ENCODE measurements at regions not wholly inside any gene's neighbourhood (a gene's known extent, or its start where the extent isn't known, plus 50 kb on each side); places are given as distances from the start of the nearest gene placed in this dataset.

- TF ChIP-seq POLR2A (IDR thresholded peaks at IDR 0.05; ENCODE audit: low read depth, low read length), result no peak
- TF ChIP-seq TAF1 (IDR thresholded peaks at IDR 0.05; ENCODE audit: low read depth, low read length), result no peak
- no peak for TF ChIP-seq PAX5 (IDR thresholded peaks at IDR 0.05; ENCODE audit: insufficient read depth, low read length, severe bottlenecking)
- no peak for TF ChIP-seq POLR2AphosphoS5 (IDR thresholded peaks at IDR 0.05; ENCODE audit: low read depth, low read length)
- no peak for TF ChIP-seq SPI1 (IDR thresholded peaks at IDR 0.05; ENCODE audit: low read depth, low read length)
- no peak for DNase-seq (ENCODE audit: insufficient read length, low spot score)
- no peak for FAIRE-seq
Measured at GRCh38 chr1:87669674-87670073, 341.0 kb downstream of the LMO4 start.

- FAIRE-seq, result no peak
- no peak for DNase-seq (ENCODE audit: insufficient read length, low spot score)
- TF ChIP-seq TAF1 (IDR thresholded peaks at IDR 0.05; ENCODE audit: low read depth, low read length), result no peak
- no peak for TF ChIP-seq POLR2AphosphoS5 (IDR thresholded peaks at IDR 0.05; ENCODE audit: low read depth, low read length)
- TF ChIP-seq SPI1 (IDR thresholded peaks at IDR 0.05; ENCODE audit: low read depth, low read length), result no peak
- TF ChIP-seq PAX5 (IDR thresholded peaks at IDR 0.05; ENCODE audit: insufficient read depth, low read length, severe bottlenecking), result no peak
- TF ChIP-seq POU2F2 (IDR thresholded peaks at IDR 0.05; ENCODE audit: low read depth, low read length), result no peak
- no peak for TF ChIP-seq POLR2A (IDR thresholded peaks at IDR 0.05; ENCODE audit: low read depth, low read length)
Measured at GRCh38 chr1:87673309-87673708, 344.6 kb downstream of the LMO4 start.

DNA sequence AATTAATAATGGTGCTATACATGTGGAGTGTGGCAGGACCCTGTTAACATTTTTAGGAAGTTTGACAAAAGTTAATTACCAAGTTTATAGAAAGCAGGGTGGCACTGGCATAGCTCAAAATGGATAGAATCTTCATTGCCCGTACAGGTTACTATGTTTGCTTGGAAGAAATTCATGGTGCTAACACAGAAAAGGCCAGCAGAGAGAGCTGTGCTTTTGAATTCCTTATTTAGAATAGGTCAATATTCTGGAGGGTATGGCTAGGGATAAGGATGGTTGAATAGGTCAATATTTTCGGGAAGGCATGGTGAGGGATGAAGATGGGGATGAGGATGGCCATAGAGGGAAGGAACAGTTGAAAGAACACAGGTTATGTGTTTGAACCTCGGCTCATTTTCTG is 345.1 kb downstream of the LMO4 start:
- no peak for FAIRE-seq
- TF ChIP-seq POLR2A (IDR thresholded peaks at IDR 0.05; ENCODE audit: low read depth, low read length), result no peak
- TF ChIP-seq POLR2AphosphoS5 (IDR thresholded peaks at IDR 0.05; ENCODE audit: low read depth, low read length), result no peak
- no peak for TF ChIP-seq TAF1 (IDR thresholded peaks at IDR 0.05; ENCODE audit: low read depth, low read length)
- TF ChIP-seq POU2F2 (IDR thresholded peaks at IDR 0.05; ENCODE audit: low read depth, low read length), result no peak
- TF ChIP-seq SPI1 (IDR thresholded peaks at IDR 0.05; ENCODE audit: low read depth, low read length), result no peak
- no peak for TF ChIP-seq PAX5 (IDR thresholded peaks at IDR 0.05; ENCODE audit: insufficient read depth, low read length, severe bottlenecking)
- DNase-seq (ENCODE audit: insufficient read length, low spot score), result no peak

DNA sequence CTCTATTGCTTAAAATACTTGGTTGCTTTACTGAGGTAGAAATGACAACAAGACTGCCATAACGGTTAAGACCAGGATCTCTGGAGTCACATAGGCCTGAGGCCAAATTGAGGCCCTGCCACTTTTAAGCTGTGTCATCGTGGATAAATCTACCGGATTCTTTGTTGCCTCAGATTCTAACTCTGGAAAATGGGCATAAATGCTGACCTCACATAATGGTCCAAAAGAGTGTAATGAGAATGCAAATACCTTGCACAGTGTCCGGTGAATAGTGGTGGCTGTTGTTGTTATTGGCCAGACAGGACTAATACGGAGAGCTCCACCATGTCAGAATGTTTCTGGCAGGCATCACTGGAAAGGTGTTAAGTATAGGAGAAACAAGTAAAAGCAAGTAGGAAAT is 346.1 kb downstream of the LMO4 start:
- no peak for DNase-seq (ENCODE audit: insufficient read length, low spot score)
- TF ChIP-seq POU2F2 (IDR thresholded peaks at IDR 0.05; ENCODE audit: low read depth, low read length) (no peak), POLR2A (IDR thresholded peaks at IDR 0.05; ENCODE audit: low read depth, low read length) (no peak), PAX5 (IDR thresholded peaks at IDR 0.05; ENCODE audit: insufficient read depth, low read length, severe bottlenecking) (no peak), TAF1 (IDR thresholded peaks at IDR 0.05; ENCODE audit: low read depth, low read length) (no peak), SPI1 (IDR thresholded peaks at IDR 0.05; ENCODE audit: low read depth, low read length) (no peak), POLR2AphosphoS5 (IDR thresholded peaks at IDR 0.05; ENCODE audit: low read depth, low read length) (no peak)
- no peak for FAIRE-seq

GRCh38 chr1:87678266-87678665 is 349.6 kb downstream of the LMO4 start:
- no peak for DNase-seq (ENCODE audit: insufficient read length, low spot score)
- TF ChIP-seq TAF1 (IDR thresholded peaks at IDR 0.05; ENCODE audit: low read depth, low read length), result no peak
- no peak for TF ChIP-seq PAX5 (IDR thresholded peaks at IDR 0.05; ENCODE audit: insufficient read depth, low read length, severe bottlenecking)
- no peak for FAIRE-seq

DNA sequence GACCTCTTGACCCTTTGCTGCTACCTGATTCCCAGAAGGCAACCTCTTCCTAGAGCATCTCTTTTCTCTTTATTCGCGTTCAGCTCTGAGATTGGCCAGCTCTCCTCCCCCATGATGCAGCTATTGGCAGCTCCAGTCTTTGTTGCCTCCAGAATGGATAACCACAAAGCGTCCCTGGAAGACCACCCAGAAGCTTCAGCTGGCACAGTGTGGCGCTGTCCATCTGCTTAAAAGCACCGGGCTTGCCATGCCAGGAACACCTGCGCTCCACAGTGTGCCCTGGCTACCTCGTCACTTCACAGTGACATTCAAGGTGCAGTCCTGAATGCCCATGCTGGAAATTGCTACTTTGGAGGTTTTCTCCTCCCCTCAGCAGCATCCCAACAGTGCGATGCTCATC is 353.9 kb downstream of the LMO4 start:
- DNase-seq (ENCODE audit: insufficient read length, low spot score) (no peak), FAIRE-seq (no peak)
- no peak for TF ChIP-seq PAX5 (IDR thresholded peaks at IDR 0.05; ENCODE audit: insufficient read depth, low read length, severe bottlenecking)
- no peak for TF ChIP-seq SPI1 (IDR thresholded peaks at IDR 0.05; ENCODE audit: low read depth, low read length)
- TF ChIP-seq TAF1 (IDR thresholded peaks at IDR 0.05; ENCODE audit: low read depth, low read length), result no peak
- no peak for TF ChIP-seq POU2F2 (IDR thresholded peaks at IDR 0.05; ENCODE audit: low read depth, low read length)
- no peak for TF ChIP-seq POLR2AphosphoS5 (IDR thresholded peaks at IDR 0.05; ENCODE audit: low read depth, low read length)
- no peak for TF ChIP-seq POLR2A (IDR thresholded peaks at IDR 0.05; ENCODE audit: low read depth, low read length)

DNA sequence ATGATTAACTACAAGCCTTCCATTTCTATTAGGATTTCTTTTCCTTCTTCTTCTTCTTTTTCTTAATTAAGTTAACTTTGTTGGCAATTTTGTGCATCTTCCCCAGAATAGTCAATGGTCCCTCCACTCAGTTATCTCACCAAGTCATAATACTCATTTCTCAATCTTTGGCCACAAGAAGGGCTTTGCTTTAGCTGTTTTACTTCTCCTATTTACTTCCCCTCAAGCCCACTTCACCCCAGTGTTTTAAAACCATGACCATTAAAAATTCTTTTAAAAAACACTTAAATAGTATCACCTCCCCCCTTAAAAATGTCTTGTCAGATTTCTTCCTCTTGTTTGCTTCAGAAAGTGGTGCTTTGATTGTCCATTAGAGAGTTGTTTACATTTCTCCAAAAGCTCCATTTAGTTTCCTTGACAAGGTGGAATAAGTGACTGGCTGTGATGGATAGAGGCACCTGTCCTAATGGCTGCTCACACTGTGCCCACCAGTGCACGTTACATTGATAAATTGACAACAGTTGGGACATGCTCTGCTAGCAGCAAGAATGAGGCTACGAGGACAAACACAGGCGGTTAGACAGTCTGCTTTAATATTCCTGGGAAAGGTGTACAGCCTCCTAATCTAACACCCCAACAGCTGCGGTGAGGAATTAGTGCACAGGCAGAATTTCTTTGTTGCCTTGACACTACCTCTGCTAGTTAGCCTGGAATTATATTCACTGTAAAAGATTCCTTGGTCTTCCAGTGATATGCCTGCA is 354.7 kb downstream of the LMO4 start:
- FAIRE-seq (no peak), DNase-seq (ENCODE audit: insufficient read length, low spot score) (no peak)
- TF ChIP-seq PAX5 (IDR thresholded peaks at IDR 0.05; ENCODE audit: insufficient read depth, low read length, severe bottlenecking), result no peak

DNA sequence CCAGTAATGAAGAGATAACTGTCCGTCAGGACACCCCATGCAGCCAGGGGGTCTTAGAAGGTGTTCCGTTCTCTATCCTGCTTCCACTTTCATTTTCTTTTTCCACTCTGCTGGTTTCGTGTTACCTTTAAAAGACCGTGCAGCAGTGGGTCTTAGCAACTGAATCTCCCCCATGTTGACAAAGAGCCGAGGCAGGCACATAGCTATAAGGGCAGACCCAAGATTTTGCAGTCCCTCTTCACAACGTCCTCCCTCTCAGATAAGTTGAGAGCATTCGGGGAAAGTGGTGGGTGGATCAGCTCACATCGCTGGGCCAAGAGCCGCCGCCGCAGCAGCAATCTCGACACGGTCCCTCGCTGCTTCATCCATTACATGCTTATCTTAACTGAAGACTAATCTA is 355.5 kb downstream of the LMO4 start:
- DNase-seq (ENCODE audit: insufficient read length, low spot score), result no peak
- no peak for FAIRE-seq
- TF ChIP-seq PAX5 (IDR thresholded peaks at IDR 0.05; ENCODE audit: insufficient read depth, low read length, severe bottlenecking) (no peak), POU2F2 (IDR thresholded peaks at IDR 0.05; ENCODE audit: low read depth, low read length) (no peak), POLR2AphosphoS5 (IDR thresholded peaks at IDR 0.05; ENCODE audit: low read depth, low read length) (no peak), SPI1 (IDR thresholded peaks at IDR 0.05; ENCODE audit: low read depth, low read length) (no peak), TAF1 (IDR thresholded peaks at IDR 0.05; ENCODE audit: low read depth, low read length) (no peak), POLR2A (IDR thresholded peaks at IDR 0.05; ENCODE audit: low read depth, low read length) (no peak)

DNA sequence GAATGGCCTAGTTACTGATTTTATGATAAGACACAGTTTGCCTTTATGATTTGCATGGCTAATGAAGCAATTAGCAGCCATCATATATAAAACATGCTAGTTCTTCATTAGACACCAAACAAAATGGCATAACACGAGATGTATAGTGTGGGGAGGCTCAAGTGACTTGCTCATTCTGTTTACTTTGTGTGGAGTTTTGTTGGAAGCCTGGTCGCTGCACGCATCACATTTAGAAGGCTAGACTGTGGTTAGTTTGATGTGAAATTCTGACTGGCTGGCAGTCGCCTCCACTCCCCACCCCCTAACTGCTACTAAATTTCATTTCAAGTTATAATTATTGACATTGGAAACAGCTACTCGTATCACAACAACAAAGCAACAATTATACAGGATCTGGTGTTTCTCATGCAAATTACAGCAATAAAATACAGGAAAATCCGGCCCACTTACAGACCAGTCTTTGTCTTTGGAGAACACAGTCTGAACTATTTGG is 356.1 kb downstream of the LMO4 start:
- FAIRE-seq (no peak), DNase-seq (ENCODE audit: insufficient read length, low spot score) (no peak)
- TF ChIP-seq POU2F2 (IDR thresholded peaks at IDR 0.05; ENCODE audit: low read depth, low read length) (no peak), SPI1 (IDR thresholded peaks at IDR 0.05; ENCODE audit: low read depth, low read length) (no peak), POLR2AphosphoS5 (IDR thresholded peaks at IDR 0.05; ENCODE audit: low read depth, low read length) (no peak), PAX5 (IDR thresholded peaks at IDR 0.05; ENCODE audit: insufficient read depth, low read length, severe bottlenecking) (no peak), TAF1 (IDR thresholded peaks at IDR 0.05; ENCODE audit: low read depth, low read length) (no peak), POLR2A (IDR thresholded peaks at IDR 0.05; ENCODE audit: low read depth, low read length) (no peak)
